Mammary epithelial cell (primary cell): ENCODE measurements at regions not wholly inside any gene's neighbourhood (a gene's known extent, or its start where the extent isn't known, plus 50 kb on each side); places are given as distances from the start of the nearest gene placed in this dataset.

Experiments used
- EZH2 ChIP-seq: IDR thresholded peaks from 2 replicates; pipeline ENCODE4 v1.6.1; 2012; ENCODE audit warnings: low read length, inconsistent platforms, borderline replicate concordance
- TF ChIP-seq, protein P1 (sequence below), 2 donors: IDR thresholded peaks in 1 of 2; conservative IDR thresholded peaks in 1 of 2; 2 replicates each; pipeline ENCODE4 v1.5.1; 2011 to 2012; ENCODE audit warnings: inconsistent platforms in 2 of 2, low read length in 2 of 2, mild to moderate bottlenecking in 2 of 2, control low read depth in 1 of 2, low read depth in 1 of 2; ENCODE audit not compliant: insufficient read depth in 1 of 2; ENCODE audit errors: extremely low read depth in 1 of 2

GRCh38 chr11:28976801-28977145, 868.6 kb downstream of the METTL15 start:
- TF ChIP-seq, protein P1, sequence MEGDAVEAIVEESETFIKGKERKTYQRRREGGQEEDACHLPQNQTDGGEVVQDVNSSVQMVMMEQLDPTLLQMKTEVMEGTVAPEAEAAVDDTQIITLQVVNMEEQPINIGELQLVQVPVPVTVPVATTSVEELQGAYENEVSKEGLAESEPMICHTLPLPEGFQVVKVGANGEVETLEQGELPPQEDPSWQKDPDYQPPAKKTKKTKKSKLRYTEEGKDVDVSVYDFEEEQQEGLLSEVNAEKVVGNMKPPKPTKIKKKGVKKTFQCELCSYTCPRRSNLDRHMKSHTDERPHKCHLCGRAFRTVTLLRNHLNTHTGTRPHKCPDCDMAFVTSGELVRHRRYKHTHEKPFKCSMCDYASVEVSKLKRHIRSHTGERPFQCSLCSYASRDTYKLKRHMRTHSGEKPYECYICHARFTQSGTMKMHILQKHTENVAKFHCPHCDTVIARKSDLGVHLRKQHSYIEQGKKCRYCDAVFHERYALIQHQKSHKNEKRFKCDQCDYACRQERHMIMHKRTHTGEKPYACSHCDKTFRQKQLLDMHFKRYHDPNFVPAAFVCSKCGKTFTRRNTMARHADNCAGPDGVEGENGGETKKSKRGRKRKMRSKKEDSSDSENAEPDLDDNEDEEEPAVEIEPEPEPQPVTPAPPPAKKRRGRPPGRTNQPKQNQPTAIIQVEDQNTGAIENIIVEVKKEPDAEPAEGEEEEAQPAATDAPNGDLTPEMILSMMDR (conservative IDR thresholded peaks at IDR 0.05 in 1 of 2, IDR thresholded peaks at IDR 0.05 in 1 of 2; ENCODE audit: extremely low read depth in 1 of 2, insufficient read depth in 1 of 2, low read depth in 1 of 2, low read length in 2 of 2): no peak
- TF ChIP-seq EZH2: no peak
